Smooth muscle cell (in vitro differentiated cells): ENCODE measurements at regions not wholly inside any gene's neighbourhood (a gene's known extent, or its start where the extent isn't known, plus 50 kb on each side); places are given as distances from the start of the nearest gene placed in this dataset.

Experiments used
- DNase-seq: peaks from one replicate; lab custom pipeline; 2025; ENCODE audit not compliant: unreplicated experiment; lab: John Stamatoyannopoulos, UW
- H2AFZ ChIP-seq: fragments of 200-600 bp; sonication (generic); 2 replicates; pipeline ENCODE4 v1.6.0; 2016; ENCODE audit warnings: antibody characterized with exemption, low read depth, mild to moderate bottlenecking
- H3F3A ChIP-seq: fragments of 200-600 bp; sonication (generic); 2 replicates; pipeline ENCODE4 v1.6.0; 2017; ENCODE audit warnings: antibody characterized with exemption, low read depth
- H3K27ac ChIP-seq: fragments of 200-600 bp; sonication (generic); 2 replicates; pipeline ENCODE4 v1.5.1; 2016; ENCODE audit warnings: low read depth, mild to moderate bottlenecking
- H3K27me3 ChIP-seq: fragments of 200-600 bp; sonication (generic); 2 replicates; pipeline ENCODE4 v1.6.1; 2016; ENCODE audit warnings: low read depth, mild to moderate bottlenecking
- H3K36me3 ChIP-seq: fragments of 200-600 bp; sonication (generic); 2 replicates; pipeline ENCODE4 v1.5.1; 2016; ENCODE audit warnings: low read depth
- H3K4me1 ChIP-seq: fragments of 200-600 bp; sonication (generic); 2 replicates; pipeline ENCODE4 v1.5.1; 2016; ENCODE audit warnings: low read depth
- H3K4me2 ChIP-seq: fragments of 200-600 bp; sonication (generic); 2 replicates; pipeline ENCODE4 v1.6.0; 2016; ENCODE audit warnings: mild to moderate bottlenecking
- H3K4me3 ChIP-seq: fragments of 200-600 bp; sonication (generic); 2 replicates; pipeline ENCODE4 v1.5.1; 2016; ENCODE audit warnings: mild to moderate bottlenecking
- H3K79me2 ChIP-seq: fragments of 200-600 bp; sonication (generic); 2 replicates; pipeline ENCODE4 v1.6.0; 2016; ENCODE audit warnings: low read depth, mild to moderate bottlenecking
- H3K9ac ChIP-seq: fragments of 200-600 bp; sonication (generic); 2 replicates; pipeline ENCODE4 v1.6.0; 2016; ENCODE audit warnings: low read depth
- H3K9me3 ChIP-seq: fragments of 200-600 bp; sonication (generic); replicated peaks from 2 replicates; pipeline ENCODE4 v1.5.1; 2016; ENCODE audit warnings: low read depth
- H4K20me1 ChIP-seq: fragments of 200-600 bp; sonication (generic); 2 replicates; pipeline ENCODE4 v1.6.0; 2016; ENCODE audit warnings: low read depth
- CTCF ChIP-seq: fragments of 200-600 bp; sonication (generic); IDR thresholded peaks from 2 replicates; pipeline ENCODE4 v1.5.1; 2017; ENCODE audit warnings: borderline replicate concordance, mild to moderate bottlenecking, antibody characterized with exemption; ENCODE audit not compliant: insufficient read depth, poor library complexity, severe bottlenecking
- WGBS: methylation state at CpG from one replicate; pipeline ENCODE4 v1.1.7; 2016; ENCODE audit warnings: low lambda C conversion rate; 5-methylcytosine and 5-hydroxymethylcytosine counted together

- 91% methylated on average over 4 of the region's 4 CpGs for WGBS
- no peaks in the 10 kb centered on the region for H3K36me3 ChIP-seq
- H3F3A ChIP-seq: peaks cover 4% of the 10 kb centered on the region
- H3K4me1 ChIP-seq: no peaks in the 10 kb centered on the region
- no peak overlapping the region for H3K9ac ChIP-seq
- peaks cover 3% of the 10 kb centered on the region for H3K27me3 ChIP-seq
- no peak overlapping the region for H3K27ac ChIP-seq
- no peak for TF ChIP-seq CTCF
- no peak for DNase-seq
- no peaks in the 10 kb centered on the region for H4K20me1 ChIP-seq
- H3K4me2 ChIP-seq: no peak overlapping the region
- H3K9me3 ChIP-seq: no peaks in the 10 kb centered on the region
- H3K79me2 ChIP-seq: no peaks in the 10 kb centered on the region
- no peak overlapping the region for H3K4me3 ChIP-seq
- H2AFZ ChIP-seq: no peak overlapping the region
These were observed 52.5 kb upstream of the DMRTB1 start for GRCh38 chr1:53406551-53407235.

- 87% methylated on average over 6 of the region's 6 CpGs for WGBS
- H3K27ac ChIP-seq: peak overlapping the region; percentile 57
These were observed 51.0 kb upstream of the DMRTB1 start for GRCh38 chr1:53408013-53408754.

DNA sequence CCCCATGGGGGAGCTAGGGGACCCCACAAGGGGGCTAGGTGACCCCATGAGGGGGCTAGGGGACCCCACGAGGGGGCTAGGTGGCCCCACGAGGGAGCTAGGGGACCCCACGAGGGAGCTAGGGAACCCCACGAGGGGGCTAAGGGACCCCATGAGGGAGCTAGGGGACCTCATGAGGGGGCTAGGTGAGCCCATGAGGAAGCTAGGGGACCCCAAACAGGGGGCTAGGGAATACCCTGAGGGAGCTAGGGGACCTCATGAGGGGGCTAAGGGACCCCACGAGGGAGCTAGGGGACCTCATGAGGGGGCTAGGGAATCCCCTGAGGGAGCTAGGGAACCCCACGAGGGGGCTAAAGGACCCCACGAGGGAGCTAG, 50.5 kb upstream of the DMRTB1 start:
- no peaks in the 10 kb centered on the region for H3K9me3 ChIP-seq
- no peak overlapping the region for H3K4me3 ChIP-seq
- H3K27me3 ChIP-seq: peaks cover 3% of the 10 kb centered on the region
- no peaks in the 10 kb centered on the region for H3K79me2 ChIP-seq
- peaks cover 8% of the 10 kb centered on the region for H3K4me1 ChIP-seq
- peak overlapping the region; percentile 57 for H3K27ac ChIP-seq
- DNase-seq: no peak
- H3K36me3 ChIP-seq: no peaks in the 10 kb centered on the region
- no peak overlapping the region for H2AFZ ChIP-seq
- H3K4me2 ChIP-seq: no peak overlapping the region
- H3F3A ChIP-seq: peaks cover 11% of the 10 kb centered on the region
- no peaks in the 10 kb centered on the region for H4K20me1 ChIP-seq
- H3K9ac ChIP-seq: peak overlapping the region; percentile 54
- no peak for TF ChIP-seq CTCF
- WGBS: 97% methylated on average over 7 of the region's 7 CpGs

More at GRCh38 chr1:53408013-53408754, 51.0 kb upstream of the DMRTB1 start:
- DNase-seq: no peak
- H3F3A ChIP-seq: peaks cover 11% of the 10 kb centered on the region
- no peaks in the 10 kb centered on the region for H3K36me3 ChIP-seq
- TF ChIP-seq CTCF: no peak
- no peak overlapping the region for H2AFZ ChIP-seq
- no peaks in the 10 kb centered on the region for H3K9me3 ChIP-seq
- H3K9ac ChIP-seq: peak overlapping the region; percentile 54
- no peaks in the 10 kb centered on the region for H3K79me2 ChIP-seq
- peaks cover 3% of the 10 kb centered on the region for H3K27me3 ChIP-seq
- no peak overlapping the region for H3K4me3 ChIP-seq
- H3K4me1 ChIP-seq: peaks cover 7% of the 10 kb centered on the region
- H3K4me2 ChIP-seq: no peak overlapping the region
- no peaks in the 10 kb centered on the region for H4K20me1 ChIP-seq
